ENCODE measurements at regions not wholly inside any gene's neighbourhood (a gene's known extent, or its start where the extent isn't known, plus 50 kb on each side); places are given as distances from the start of the nearest gene placed in this dataset.

GRCh38 chr13:105442949-105443699 is 1092.3 kb downstream of the EFNB2 start:
- no peak overlapping the region for H3K27ac Mint-ChIP-seq
- H3K9me3 Mint-ChIP-seq = no peaks in the 10 kb centered on the region
- H3K4me3 ChIP-seq (ENCODE audit: low read length) = no peak overlapping the region
- H3K9me3 ChIP-seq (ENCODE audit: control insufficient read depth, low read length) = no peaks in the 10 kb centered on the region
- no peak overlapping the region for H3K27ac ChIP-seq (ENCODE audit: low read depth, low read length)
- no peaks in the 10 kb centered on the region for H3K4me1 Mint-ChIP-seq
- DNase-seq = no peak
- no peaks in the 10 kb centered on the region for H3K36me3 Mint-ChIP-seq (ENCODE audit: low read depth)
- H3K36me3 ChIP-seq (ENCODE audit: control insufficient read depth, insufficient read depth, low read length) = no peaks in the 10 kb centered on the region
- H3K4me1 ChIP-seq (ENCODE audit: control insufficient read depth, insufficient read depth, low read length) = no peaks in the 10 kb centered on the region
- H3K27me3 Mint-ChIP-seq (ENCODE audit: insufficient read depth) = no peaks in the 10 kb centered on the region
- no peaks in the 10 kb centered on the region for H3K27me3 ChIP-seq (ENCODE audit: control insufficient read depth, insufficient read depth, low read length, poor library complexity, severe bottlenecking)
- TF ChIP-seq CTCF (conservative IDR thresholded peaks at IDR 0.05) = no peak
- 86 to 87% methylated on average over 2 to 3 of the region's 3 CpGs for WGBS, 2 experiments (ENCODE audit: insufficient coverage in 1 of 2, insufficient read length in 1 of 2)
- H3K9ac ChIP-seq (ENCODE audit: extremely low read depth, low read length, poor library complexity, severe bottlenecking) = no peak overlapping the region
- no peak overlapping the region for H3K4me3 Mint-ChIP-seq

GRCh38 chr13:105442040-105442439 is 1093.4 kb downstream of the EFNB2 start:
- Mint-ChIP-seq H3K36me3 (ENCODE audit: low read depth) (no peaks in the 10 kb centered on the region), H3K27ac (no peak overlapping the region), H3K4me1 (peaks cover 2% of the 10 kb centered on the region), H3K27me3 (ENCODE audit: insufficient read depth) (no peaks in the 10 kb centered on the region), H3K4me3 (no peak overlapping the region), H3K9me3 (no peaks in the 10 kb centered on the region)
- no peaks in the 10 kb centered on the region for H3K27me3 ChIP-seq (ENCODE audit: control insufficient read depth, insufficient read depth, low read length, poor library complexity, severe bottlenecking)
- H3K9ac ChIP-seq (ENCODE audit: extremely low read depth, low read length, poor library complexity, severe bottlenecking) = no peak overlapping the region
- no peaks in the 10 kb centered on the region for H3K9me3 ChIP-seq (ENCODE audit: control insufficient read depth, low read length)
- no peak for DNase-seq
- H3K4me3 ChIP-seq (ENCODE audit: low read length) = no peak overlapping the region
- H3K4me1 ChIP-seq (ENCODE audit: control insufficient read depth, insufficient read depth, low read length) = peaks cover 4% of the 10 kb centered on the region
- no peak for TF ChIP-seq CTCF (conservative IDR thresholded peaks at IDR 0.05)
- no peaks in the 10 kb centered on the region for H3K36me3 ChIP-seq (ENCODE audit: control insufficient read depth, insufficient read depth, low read length)
- H3K27ac ChIP-seq (ENCODE audit: low read depth, low read length) = no peak overlapping the region
- WGBS, 2 experiments (ENCODE audit: insufficient coverage in 1 of 2, insufficient read length in 1 of 2) = 88 to 100% methylated on average over 2 to 3 of the region's 3 CpGs

GRCh38 chr13:105441051-105441750 is 1094.3 kb downstream of the EFNB2 start:
- 92 to 100% methylated on average over 3 to 7 of the region's 9 CpGs for WGBS, 2 experiments (ENCODE audit: insufficient coverage in 1 of 2, insufficient read length in 1 of 2)
- DNase-seq = no peak
- Histone ChIP-seq H3K27ac (ENCODE audit: low read depth, low read length) (no peak overlapping the region), H3K4me3 (ENCODE audit: low read length) (no peak overlapping the region), H3K4me1 (ENCODE audit: control insufficient read depth, insufficient read depth, low read length) (peaks cover 9% of the 10 kb centered on the region), H3K9me3 (ENCODE audit: control insufficient read depth, low read length) (no peaks in the 10 kb centered on the region), H3K9ac (ENCODE audit: extremely low read depth, low read length, poor library complexity, severe bottlenecking) (no peak overlapping the region), H3K27me3 (ENCODE audit: control insufficient read depth, insufficient read depth, low read length, poor library complexity, severe bottlenecking) (no peaks in the 10 kb centered on the region), H3K36me3 (ENCODE audit: control insufficient read depth, insufficient read depth, low read length) (no peaks in the 10 kb centered on the region)
- Mint-ChIP-seq H3K27me3 (ENCODE audit: insufficient read depth) (no peaks in the 10 kb centered on the region), H3K4me3 (no peak overlapping the region), H3K4me1 (peaks cover 7% of the 10 kb centered on the region), H3K36me3 (ENCODE audit: low read depth) (no peaks in the 10 kb centered on the region), H3K27ac (no peak overlapping the region), H3K9me3 (no peaks in the 10 kb centered on the region)
- TF ChIP-seq CTCF (conservative IDR thresholded peaks at IDR 0.05) = no peak

Data from endodermal cell (in vitro differentiated cells).